Tibial artery (tissue), 4 donors: ENCODE measurements at regions not wholly inside any gene's neighbourhood (a gene's known extent, or its start where the extent isn't known, plus 50 kb on each side); places are given as distances from the start of the nearest gene placed in this dataset.

Experiments used
- DNase-seq, 2 donors: peaks; one replicate each; pipeline ENCODE4 v3.0.0-alpha.2; 2019
- H3K27ac ChIP-seq, 2 donors: fragments of 200-600 bp; sonication (generic) in 1 of 2; 1 replicate in 1 of 2; 2 replicates in 1 of 2; pipeline ENCODE4 v1.5.1; 2018 to 2019; ENCODE audit warnings: mild to moderate bottlenecking in 1 of 2
- H3K27me3 ChIP-seq, 2 donors: fragments of 200-600 bp; sonication (generic) in 1 of 2; one replicate each; pipeline versions ENCODE4 v1.5.1 to v1.6.0; 2016 to 2019
- H3K36me3 ChIP-seq, 3 donors: fragments of 200-600 bp; sonication (generic) in 2 of 3; one replicate each; pipeline ENCODE4 v1.5.1; 2016 to 2019; ENCODE audit warnings: mild to moderate bottlenecking in 2 of 3
- H3K4me1 ChIP-seq, 4 donors: fragments of 200-600 bp; sonication (generic) in 2 of 4; 1 replicate in 3 of 4; 2 replicates in 1 of 4; pipeline ENCODE4 v1.5.1; 2016 to 2019
- H3K4me3 ChIP-seq, 2 donors: fragments of 200-600 bp; sonication (generic) in 1 of 2; 1 replicate in 1 of 2; 2 replicates in 1 of 2; pipeline ENCODE4 v1.5.1; 2018 to 2019; ENCODE audit warnings: mild to moderate bottlenecking in 2 of 2
- H3K9me3 ChIP-seq, 3 donors: fragments of 200-600 bp; sonication (generic) in 1 of 3; one replicate each; pipeline ENCODE4 v1.5.1; 2016 to 2019
- CTCF ChIP-seq, 2 experiments: fragments of 200-600 bp in 1 of 2; fragments of 450-650 bp in 1 of 2; IDR thresholded peaks; one replicate each; pipeline ENCODE4 v1.5.1; 2017 to 2019; ENCODE audit warnings: antibody characterized with exemption in 2 of 2, mild to moderate bottlenecking in 1 of 2, moderate library complexity in 1 of 2
- intact Hi-C: fragments of 100-400 bp; cut with DNase I; formaldehyde crosslinking; loops from one replicate; pipeline ENCODE4 v1.15.0; 2023; ENCODE audit warnings: low total_unique reads

GRCh38 chr7:42311195-42311594 is 74.2 kb upstream of the GLI3 start:
- Histone ChIP-seq H3K4me1 (no peaks in the 10 kb centered on the region), H3K27me3 (no peaks in the 10 kb centered on the region), H3K36me3 (peaks cover 0 to 7% (median 0%) of the 10 kb centered on the region in 3 donors), H3K9me3 (peaks cover 0 to 22% (median 0%) of the 10 kb centered on the region in 3 donors), H3K4me3 (no peak overlapping the region), H3K27ac (no peak overlapping the region)
- TF ChIP-seq CTCF (IDR thresholded peaks at IDR 0.05) = no peak
- intact Hi-C loops = no loop called here
- DNase-seq = no peak

DNA sequence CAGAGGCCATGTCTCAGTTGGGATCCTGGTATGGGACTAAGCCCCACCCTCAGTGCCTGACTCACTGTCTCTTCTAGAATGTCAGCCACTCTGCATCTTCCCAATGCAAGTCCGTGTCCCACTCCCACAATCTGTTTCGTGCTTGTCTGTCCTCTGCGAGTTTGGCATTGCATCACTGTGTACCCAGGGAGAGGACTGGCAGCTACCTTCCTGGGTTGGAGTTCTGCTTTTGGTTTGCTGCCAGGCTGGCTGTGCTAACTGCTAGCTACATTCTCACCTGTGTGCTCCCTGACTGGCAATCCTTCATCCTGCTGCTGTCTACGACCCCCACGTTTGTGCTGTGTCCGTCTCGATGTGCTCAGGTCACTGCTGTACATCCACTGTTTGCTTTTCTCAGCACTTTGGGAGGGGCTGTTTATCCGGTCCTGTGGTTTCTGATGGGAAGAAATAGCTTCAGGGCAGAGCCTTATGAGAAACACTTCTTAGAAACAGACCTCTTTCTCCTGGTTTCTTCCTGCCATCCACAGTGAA is 56.0 kb upstream of the GLI3 start:
- no peak for DNase-seq
- TF ChIP-seq CTCF (IDR thresholded peaks at IDR 0.05) = no peak
- H3K4me1 ChIP-seq = no peaks in the 10 kb centered on the region
- no peaks in the 10 kb centered on the region for H3K36me3 ChIP-seq
- no peaks in the 10 kb centered on the region for H3K27me3 ChIP-seq
- H3K27ac ChIP-seq = no peak overlapping the region
- intact Hi-C loops = no loop called here
- no peaks in the 10 kb centered on the region for H3K9me3 ChIP-seq
- H3K4me3 ChIP-seq = no peak overlapping the region

DNA sequence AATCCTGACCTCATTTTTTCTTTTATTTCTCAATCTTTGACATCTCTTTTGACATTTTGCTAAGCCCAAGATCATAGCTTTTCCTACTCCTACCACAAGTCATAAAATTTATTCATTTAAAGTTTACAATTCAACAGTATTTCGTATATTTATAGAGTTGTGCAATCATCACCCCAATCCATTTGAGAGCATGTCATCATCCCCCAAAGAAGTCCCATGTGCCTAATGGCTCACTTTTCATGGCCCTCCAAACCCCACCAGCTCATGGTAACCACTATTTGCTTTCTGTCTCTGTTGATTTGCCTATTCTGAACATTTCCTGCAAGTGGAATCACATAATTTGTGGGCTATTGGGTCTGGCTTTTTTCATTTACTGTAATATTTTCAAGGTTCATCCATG is 52.5 kb upstream of the GLI3 start:
- H3K4me1 ChIP-seq = no peaks in the 10 kb centered on the region
- no peaks in the 10 kb centered on the region for H3K27me3 ChIP-seq
- no peak for TF ChIP-seq CTCF (IDR thresholded peaks at IDR 0.05)
- H3K27ac ChIP-seq = no peak overlapping the region
- DNase-seq = no peak
- no peaks in the 10 kb centered on the region for H3K9me3 ChIP-seq
- intact Hi-C loops = no loop called here
- H3K36me3 ChIP-seq = no peaks in the 10 kb centered on the region
- no peak overlapping the region for H3K4me3 ChIP-seq
